Activated CD4-positive, alpha-beta T cell treated with anti-CD3 and anti-CD28 coated beads, Interleukin-2, amount 50 U/mL, for 16 hours (primary cell): ENCODE measurements at regions not wholly inside any gene's neighbourhood (a gene's known extent, or its start where the extent isn't known, plus 50 kb on each side); places are given as distances from the start of the nearest gene placed in this dataset.
"Not testable (repeated sequence)": the region's sequence is repeated elsewhere in the genome, so short reads cannot be mapped to it uniquely, and the experiment has no call there.

Experiments
- DNase-seq: peaks from one replicate; pipeline ENCODE4 v3.0.0-alpha.2; 2020

DNA sequence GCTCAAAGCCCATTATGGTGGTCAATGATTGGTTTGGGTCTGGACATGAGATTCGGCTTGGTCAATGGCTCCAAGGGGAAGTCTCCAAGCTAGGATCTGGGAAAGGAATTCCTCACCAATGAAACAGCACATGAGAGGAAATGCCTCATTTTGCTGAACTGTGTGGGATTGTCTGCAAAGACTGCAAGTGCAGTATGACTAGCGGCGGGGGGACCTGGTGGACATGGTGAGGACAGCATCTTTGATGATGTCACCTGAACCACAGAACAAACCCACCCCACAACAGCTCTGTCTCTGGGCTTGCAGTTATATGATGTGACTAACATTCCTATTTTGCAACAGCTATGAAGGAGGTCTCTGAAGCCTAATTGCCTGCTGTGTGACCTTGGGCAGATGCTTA lies 50.6 kb upstream of the NKD1 start:
- DNase-seq = no peak

GRCh38 chr16:50496990-50497389 lies 51.2 kb upstream of the NKD1 start:
- no peak for DNase-seq

DNA sequence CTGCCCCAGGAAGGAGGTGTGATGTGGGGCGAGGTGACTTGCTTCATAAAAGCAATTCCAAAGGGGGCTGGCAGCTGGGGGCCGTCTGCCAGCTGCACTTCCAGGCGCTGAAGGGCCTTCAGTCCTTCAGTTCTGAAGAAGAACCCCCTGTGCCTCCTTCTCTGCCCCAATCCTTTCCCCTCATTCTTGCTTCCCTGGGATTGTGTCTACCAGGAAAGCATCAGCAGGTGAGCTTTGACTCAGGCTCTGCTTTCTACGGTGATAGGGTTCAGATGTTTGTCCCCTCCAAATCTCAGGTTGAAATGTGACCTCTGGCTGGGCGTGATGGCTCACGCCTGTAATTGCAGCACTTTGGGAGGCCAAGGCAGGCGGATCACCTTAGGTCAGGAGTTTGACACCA lies 52.5 kb upstream of the NKD1 start:
- DNase-seq = no peak

GRCh38 chr16:50494501-50495491 lies 53.4 kb upstream of the NKD1 start:
- DNase-seq = no peak

- DNase-seq = no peak
These were observed 56.7 kb upstream of the NKD1 start for GRCh38 chr16:50491516-50491915.

DNA sequence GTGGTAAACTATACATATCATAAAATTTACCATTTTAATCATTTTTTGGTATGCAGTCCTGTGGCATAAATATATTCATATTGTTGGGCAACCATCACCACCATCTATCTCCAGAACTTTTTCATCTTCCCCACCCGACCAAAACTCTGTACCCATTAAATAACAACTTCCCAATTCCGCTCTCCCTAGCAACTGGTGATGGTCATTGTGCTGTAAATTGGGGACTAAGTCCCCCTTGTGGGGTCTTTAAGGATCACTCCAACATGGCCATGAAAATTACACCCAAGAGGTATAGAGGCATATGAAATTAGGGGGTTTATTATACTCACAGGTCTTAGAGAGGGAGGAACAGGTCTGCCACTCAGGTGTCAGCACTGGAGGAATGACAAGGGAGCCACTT lies 57.4 kb upstream of the NKD1 start:
- no peak for DNase-seq

DNA sequence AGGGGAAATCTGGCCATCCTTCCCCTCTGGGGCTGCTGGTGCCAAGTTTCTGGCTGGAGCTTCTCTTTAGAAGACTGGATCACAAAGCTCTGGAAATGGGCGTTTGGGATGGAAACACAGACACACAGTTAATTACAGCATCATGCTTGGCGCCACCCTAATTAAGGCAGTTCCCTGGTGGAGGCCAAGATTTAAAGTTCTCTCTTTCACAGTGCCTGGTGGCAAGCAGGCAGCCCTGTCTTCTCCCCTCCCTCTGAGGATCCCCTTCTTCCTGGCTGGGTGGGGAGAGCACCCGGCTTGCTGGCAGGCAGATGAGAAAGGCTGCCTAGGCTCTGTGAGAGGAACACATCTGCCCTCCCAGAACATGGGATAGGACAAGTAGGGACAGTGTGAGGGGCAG lies 59.0 kb upstream of the NKD1 start:
- DNase-seq = no peak

DNA sequence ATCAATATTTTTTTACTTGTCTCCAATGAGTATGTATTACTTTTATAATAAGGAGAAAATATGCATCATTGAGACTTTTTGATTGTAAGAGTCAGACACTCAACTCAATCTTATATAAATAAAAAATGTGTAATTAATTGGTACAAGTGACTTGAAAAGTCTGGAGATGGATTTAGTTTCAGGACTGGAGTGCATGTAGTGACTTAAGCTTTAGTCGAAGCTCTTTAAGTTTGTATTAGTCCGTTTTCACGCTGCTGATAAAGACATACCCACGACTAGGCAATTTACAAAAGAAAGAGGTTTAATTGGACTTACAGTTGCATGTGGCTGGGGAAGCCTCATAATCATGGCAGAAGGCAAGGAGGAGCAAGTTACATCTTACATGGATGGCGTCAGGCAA lies 60.7 kb upstream of the NKD1 start:
- no peak for DNase-seq

DNA sequence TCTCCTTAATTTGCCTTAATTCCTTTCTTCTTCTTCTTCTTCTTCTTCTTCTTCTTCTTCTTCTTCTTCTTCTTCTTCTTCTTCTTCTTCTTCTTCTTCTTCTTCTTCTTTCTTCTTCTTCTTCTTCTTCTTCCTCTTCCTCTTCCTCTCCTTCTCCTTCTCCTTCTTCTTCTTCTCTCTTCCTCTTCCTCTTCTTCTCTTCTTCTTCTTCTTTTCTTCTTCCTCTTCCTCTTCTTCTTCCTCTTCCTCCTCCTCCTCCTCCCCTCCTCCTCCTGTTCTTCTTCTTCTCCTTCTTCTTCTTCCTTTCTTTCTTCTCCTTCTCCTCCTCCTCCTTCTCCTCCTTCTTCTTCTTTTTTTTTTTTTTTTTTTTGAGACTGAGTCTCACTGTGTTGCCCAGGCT lies 62.0 kb upstream of the NKD1 start:
- not testable (repeated sequence) for DNase-seq

DNA sequence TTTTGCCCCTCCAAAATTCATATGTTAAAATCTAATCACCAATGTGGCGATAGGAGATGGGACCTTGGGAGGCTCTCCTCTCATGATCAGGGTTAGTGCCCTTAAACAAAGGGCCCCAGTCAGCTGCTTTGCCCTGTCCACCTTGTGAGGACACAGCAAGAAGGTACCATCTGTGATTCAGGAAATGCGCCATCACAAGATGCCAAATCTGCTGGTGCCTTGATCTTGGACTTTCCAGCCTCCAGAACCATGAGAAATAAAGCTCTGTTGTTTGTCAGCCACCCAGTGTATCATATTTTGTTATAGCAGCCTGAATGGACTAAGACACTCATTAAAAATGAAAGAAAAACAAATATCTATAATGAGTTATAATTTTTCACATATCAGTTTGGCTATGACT lies 63.0 kb upstream of the NKD1 start:
- no peak for DNase-seq

DNA sequence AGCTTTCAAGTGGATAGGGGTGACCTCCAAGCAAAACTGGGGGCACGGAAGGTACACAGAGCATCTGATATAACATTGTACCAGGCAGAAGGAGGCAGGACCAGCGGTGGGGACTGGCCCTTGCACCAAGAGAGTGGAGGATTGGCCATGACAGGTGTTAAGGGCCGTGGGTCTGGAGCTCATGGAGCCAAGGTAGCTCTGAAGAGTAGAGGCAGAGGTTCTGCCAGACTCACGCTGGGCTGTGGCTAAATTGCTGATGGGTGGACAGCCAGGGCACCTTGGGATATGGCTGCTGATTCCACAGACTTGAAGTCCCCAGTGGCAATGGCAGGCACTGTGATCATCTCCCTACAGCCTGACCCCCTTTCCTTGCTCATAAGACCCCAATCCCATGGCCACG lies 65.9 kb upstream of the NKD1 start:
- DNase-seq = no peak

GRCh38 chr16:50480206-50480605 lies 68.0 kb upstream of the NKD1 start:
- no peak for DNase-seq

DNA sequence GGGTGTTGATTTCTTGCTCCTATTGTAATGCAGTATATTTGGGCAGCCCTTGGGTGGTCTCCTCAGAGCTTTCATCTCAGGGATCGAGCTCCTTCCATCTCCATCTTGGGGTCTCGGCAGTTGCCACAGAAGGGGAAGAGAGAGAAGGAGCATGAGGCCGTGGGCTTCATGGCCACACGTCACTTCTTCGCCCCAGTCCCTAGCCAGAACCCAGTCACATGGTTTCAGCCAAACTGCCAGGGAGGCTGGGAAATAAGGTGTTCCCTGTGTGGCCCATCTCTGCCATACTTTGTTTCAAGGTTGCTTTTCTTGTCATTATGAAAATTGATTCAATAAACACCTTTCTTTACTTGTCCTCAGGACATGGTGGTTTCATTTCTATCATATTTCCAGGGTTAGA lies 68.4 kb upstream of the NKD1 start:
- DNase-seq = no peak

DNA sequence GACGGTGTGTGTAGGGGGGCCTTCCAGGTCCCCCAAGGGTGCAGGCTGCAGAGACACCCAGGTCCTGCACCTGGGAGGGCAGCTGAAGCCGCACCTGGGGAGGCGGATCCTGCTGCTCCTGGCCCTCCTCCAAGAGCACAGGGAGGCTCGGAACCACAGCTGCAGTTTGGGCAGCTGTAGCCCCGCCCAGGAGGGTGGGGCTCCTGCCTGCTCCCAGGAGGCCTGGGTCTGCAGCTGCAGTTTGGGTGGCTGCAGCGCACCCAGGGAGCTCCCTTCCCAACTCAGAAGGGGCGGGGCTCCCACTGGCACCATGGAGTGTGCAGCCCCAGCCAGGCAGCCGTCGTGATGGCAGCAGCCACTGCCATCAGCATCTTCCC lies 69.4 kb upstream of the NKD1 start:
- no peak for DNase-seq

DNA sequence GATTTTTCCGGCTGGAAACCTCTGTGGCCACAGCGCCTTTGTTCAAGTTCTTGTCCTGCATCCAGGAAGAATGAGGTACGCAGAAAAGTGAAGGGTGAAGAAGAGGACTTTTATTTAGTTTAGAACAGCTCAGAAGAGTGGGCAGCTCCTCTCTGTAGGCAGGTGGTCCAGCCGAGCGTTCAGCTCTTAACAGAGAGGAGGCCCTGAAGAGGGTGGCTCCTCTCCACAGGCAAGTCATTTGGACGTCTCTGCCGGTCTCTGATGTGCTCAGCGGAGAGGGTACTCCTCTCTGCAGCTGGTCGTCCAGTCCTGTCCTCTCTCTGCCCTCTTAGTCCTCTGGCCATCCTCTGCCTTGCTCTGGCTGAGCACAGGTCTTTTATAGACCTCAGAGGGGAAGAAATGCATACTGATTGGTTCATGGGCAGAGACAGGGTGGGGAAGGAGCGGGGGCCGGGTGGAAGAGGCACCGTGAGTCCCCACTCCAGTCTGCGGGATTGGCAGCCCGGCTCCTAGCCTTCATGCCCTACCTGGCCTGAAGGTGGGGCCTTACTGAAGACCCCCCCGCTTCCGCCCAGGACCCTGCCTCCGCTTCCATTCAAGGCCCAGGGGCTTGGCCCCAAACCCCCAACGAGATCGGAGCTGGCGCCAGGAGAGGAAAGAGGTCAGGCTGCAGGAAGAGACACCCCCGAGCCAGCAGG lies 70.0 kb upstream of the NKD1 start:
- no peak for DNase-seq

DNA sequence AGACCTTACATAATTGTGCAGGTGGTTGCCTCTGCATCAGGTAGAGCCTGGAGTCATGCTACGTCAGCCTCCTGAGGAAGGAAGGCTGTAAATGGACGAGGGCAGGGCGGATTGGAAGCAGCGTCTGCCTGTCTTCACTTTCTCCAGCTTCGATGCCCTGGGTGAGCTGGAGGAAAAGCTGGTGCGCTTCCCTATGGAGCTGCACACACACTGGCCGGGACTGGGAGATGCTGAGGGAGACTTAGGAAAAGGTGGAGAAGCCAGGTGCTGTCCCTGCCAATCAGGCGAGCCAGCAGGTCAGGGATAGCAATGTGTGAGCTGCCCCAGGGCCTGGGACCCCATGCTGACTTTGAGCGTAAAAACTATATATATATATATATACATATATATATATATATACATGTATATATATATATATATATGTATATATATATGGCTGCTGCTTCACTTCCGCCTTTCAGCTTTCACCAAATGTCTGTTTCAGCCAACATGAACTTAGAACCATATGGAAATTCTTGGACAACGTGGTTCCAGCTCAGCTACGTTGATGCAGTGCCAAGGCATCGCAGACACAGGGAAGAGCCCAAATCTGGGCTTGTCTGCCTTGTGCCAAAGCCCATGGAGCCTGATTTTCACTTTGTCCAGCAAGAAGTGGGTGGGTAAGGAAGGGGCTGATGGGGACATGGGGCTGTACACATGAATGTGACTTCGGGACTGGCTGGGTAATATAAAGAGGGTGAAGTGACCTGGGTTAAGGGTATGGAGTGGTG lies 71.5 kb upstream of the NKD1 start:
- no peak for DNase-seq

DNA sequence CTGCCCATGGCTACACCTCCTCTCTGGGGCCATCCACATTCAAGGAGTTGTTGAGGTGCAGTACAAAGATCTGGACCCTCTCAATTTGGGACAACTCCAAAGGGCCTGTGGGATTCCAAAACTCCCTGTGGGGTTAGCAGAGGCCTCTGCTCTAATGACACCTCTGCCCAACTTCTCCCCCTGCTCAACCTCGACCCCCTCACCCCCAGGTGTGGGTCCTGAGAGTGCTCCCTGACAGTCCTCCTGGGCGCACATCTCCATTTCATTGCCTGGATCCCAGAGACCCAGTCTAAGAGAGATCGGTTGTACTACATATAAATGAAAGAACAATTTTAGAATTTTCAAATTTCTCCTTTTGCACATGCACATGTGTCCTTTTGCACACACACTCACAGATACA lies 73.0 kb upstream of the NKD1 start:
- DNase-seq = no peak

DNA sequence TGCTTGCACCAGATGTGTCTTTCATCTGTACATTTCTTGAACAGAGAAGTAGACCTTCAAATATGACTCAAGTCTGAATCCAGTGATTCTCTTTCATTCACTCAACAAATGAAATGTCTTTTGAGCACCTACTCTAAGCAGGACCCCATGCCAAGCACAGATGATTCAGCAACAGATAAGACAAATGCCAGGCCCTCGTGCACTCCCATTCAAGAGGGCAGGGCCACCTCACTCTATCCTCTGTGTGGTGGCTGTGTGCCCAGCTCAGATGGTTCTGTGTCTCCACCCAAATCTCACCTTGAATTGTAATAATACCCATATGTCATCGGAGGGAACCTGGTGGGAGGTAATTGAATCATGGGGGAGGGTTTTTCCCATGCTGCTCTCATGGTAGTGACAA lies 74.1 kb upstream of the NKD1 start:
- DNase-seq = peak; percentile 27

GRCh38 chr16:50473356-50473945 lies 74.7 kb upstream of the NKD1 start:
- DNase-seq = peak; percentile 60

- DNase-seq = no peak
These were observed 75.7 kb upstream of the NKD1 start for GRCh38 chr16:50472472-50472871.

DNA sequence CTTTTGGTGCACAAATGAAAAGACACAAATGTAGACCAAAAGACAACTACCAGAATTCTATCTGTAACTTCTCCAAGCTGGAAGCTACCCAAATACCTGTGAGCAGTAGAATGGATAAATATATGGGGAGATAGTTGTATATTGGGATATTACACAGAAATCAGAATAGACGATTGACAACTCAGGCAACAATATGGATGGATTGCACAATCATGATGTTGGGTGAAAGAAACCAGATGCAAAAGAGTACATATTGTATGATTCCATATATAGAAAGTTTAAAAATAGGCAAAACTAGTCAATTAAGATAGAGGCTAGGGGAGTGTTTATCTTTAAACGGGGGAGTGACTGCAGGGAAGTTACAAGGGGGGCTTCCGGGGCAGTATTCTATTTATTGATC lies 77.5 kb upstream of the NKD1 start:
- DNase-seq = no peak

GRCh38 chr16:50469744-50470321 lies 78.4 kb upstream of the NKD1 start:
- DNase-seq = no peak
